ENCODE measurements at regions not wholly inside any gene's neighbourhood (a gene's known extent, or its start where the extent isn't known, plus 50 kb on each side); places are given as distances from the start of the nearest gene placed in this dataset.

DNA sequence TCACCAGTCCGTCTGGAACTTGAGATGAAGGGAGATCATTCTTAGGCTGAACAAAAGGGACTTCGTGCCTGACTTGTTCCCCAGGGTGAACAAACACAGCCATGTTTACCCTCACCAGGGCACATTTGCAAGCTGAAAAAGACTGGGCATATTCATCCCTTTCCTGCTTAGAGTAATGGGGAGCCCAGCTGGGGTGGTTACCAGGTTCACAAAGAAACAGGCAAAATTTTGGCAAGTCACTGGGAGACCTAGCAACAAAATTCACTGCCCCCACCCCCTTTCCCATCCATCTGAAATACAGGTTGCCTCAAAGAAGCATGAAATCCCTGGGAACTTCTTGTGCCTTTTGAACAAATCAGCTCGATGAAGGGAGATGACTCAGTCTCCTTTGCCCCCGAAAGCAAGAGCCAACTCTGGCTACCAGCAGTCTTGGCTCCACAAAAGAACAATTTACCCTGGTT, 775.0 kb downstream of the SQOR start:
- H3K36me3 ChIP-seq (ENCODE audit: insufficient read depth, low read length), result no peaks in the 10 kb centered on the region
- no peak for TF ChIP-seq EZH2 (IDR thresholded peaks at IDR 0.05; ENCODE audit: borderline replicate concordance, low read length)
- TF ChIP-seq, protein P1, sequence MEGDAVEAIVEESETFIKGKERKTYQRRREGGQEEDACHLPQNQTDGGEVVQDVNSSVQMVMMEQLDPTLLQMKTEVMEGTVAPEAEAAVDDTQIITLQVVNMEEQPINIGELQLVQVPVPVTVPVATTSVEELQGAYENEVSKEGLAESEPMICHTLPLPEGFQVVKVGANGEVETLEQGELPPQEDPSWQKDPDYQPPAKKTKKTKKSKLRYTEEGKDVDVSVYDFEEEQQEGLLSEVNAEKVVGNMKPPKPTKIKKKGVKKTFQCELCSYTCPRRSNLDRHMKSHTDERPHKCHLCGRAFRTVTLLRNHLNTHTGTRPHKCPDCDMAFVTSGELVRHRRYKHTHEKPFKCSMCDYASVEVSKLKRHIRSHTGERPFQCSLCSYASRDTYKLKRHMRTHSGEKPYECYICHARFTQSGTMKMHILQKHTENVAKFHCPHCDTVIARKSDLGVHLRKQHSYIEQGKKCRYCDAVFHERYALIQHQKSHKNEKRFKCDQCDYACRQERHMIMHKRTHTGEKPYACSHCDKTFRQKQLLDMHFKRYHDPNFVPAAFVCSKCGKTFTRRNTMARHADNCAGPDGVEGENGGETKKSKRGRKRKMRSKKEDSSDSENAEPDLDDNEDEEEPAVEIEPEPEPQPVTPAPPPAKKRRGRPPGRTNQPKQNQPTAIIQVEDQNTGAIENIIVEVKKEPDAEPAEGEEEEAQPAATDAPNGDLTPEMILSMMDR (IDR thresholded peaks at IDR 0.05; ENCODE audit: low read length), result no peak
- H2AFZ ChIP-seq (ENCODE audit: low read length), result no peak overlapping the region
- H3K9me2 ChIP-seq (ENCODE audit: low read depth, low read length), result no peaks in the 10 kb centered on the region
- no peak overlapping the region for H3K27ac ChIP-seq (ENCODE audit: low read depth, low read length, poor library complexity, severe bottlenecking)
- no peaks in the 10 kb centered on the region for H3K4me1 ChIP-seq (ENCODE audit: insufficient read depth, low read length, severe bottlenecking)
- H3K27me3 ChIP-seq (ENCODE audit: insufficient read depth, low read length), result no peaks in the 10 kb centered on the region
- no peak overlapping the region for H3K4me2 ChIP-seq (ENCODE audit: low read length)
- no peak overlapping the region for H3K4me3 ChIP-seq (ENCODE audit: low read depth, low read length, poor library complexity, severe bottlenecking)
- H3F3A ChIP-seq (ENCODE audit: insufficient read depth, low read length), result no peaks in the 10 kb centered on the region
- H3K9ac ChIP-seq (ENCODE audit: low read length), result no peak overlapping the region
- H3K79me2 ChIP-seq (ENCODE audit: insufficient read depth, low read length), result no peaks in the 10 kb centered on the region
- H3K9me3 ChIP-seq (ENCODE audit: low read length), result no peaks in the 10 kb centered on the region
- no peaks in the 10 kb centered on the region for H4K20me1 ChIP-seq (ENCODE audit: insufficient read depth, low read length)

DNA sequence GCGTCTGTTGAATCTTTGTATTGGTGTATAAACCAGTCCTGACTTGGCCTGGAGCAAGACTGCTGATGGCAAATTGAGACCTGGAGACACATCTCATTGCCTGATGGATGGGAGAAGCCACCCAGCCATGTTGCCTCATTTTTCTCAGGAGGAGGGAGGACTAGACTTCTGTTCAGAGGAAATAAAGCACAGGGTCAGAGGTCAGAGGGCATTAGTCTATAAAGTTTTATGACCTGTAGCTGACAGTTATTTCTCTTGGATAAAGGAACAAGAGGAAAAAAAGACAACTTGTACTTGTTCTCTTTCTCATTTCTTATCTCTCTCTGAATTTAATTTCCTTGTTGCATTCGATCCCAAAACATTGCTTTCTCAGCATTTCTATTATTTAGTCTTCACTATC, 775.9 kb downstream of the SQOR start:
- TF ChIP-seq, protein P1 (IDR thresholded peaks at IDR 0.05; ENCODE audit: low read length), result no peak
- no peak for TF ChIP-seq EZH2 (IDR thresholded peaks at IDR 0.05; ENCODE audit: borderline replicate concordance, low read length)
- Histone ChIP-seq H3K4me1 (ENCODE audit: insufficient read depth, low read length, severe bottlenecking) (no peaks in the 10 kb centered on the region), H2AFZ (ENCODE audit: low read length) (no peak overlapping the region), H3K4me2 (ENCODE audit: low read length) (no peak overlapping the region), H3K27ac (ENCODE audit: low read depth, low read length, poor library complexity, severe bottlenecking) (no peak overlapping the region), H4K20me1 (ENCODE audit: insufficient read depth, low read length) (no peaks in the 10 kb centered on the region), H3K9me3 (ENCODE audit: low read length) (no peaks in the 10 kb centered on the region), H3F3A (ENCODE audit: insufficient read depth, low read length) (no peaks in the 10 kb centered on the region), H3K9me2 (ENCODE audit: low read depth, low read length) (no peaks in the 10 kb centered on the region), H3K4me3 (ENCODE audit: low read depth, low read length, poor library complexity, severe bottlenecking) (no peak overlapping the region), H3K36me3 (ENCODE audit: insufficient read depth, low read length) (no peaks in the 10 kb centered on the region), H3K9ac (ENCODE audit: low read length) (no peak overlapping the region), H3K27me3 (ENCODE audit: insufficient read depth, low read length) (no peaks in the 10 kb centered on the region), H3K79me2 (ENCODE audit: insufficient read depth, low read length) (no peaks in the 10 kb centered on the region)

GRCh38 chr15:46411900-46412299, 777.1 kb downstream of the SQOR start:
- no peak overlapping the region for H3K4me3 ChIP-seq (ENCODE audit: low read depth, low read length, poor library complexity, severe bottlenecking)
- H3K9me3 ChIP-seq (ENCODE audit: low read length), result no peaks in the 10 kb centered on the region
- H3K4me2 ChIP-seq (ENCODE audit: low read length), result no peak overlapping the region
- no peaks in the 10 kb centered on the region for H3K36me3 ChIP-seq (ENCODE audit: insufficient read depth, low read length)
- H4K20me1 ChIP-seq (ENCODE audit: insufficient read depth, low read length), result no peaks in the 10 kb centered on the region
- H3K4me1 ChIP-seq (ENCODE audit: insufficient read depth, low read length, severe bottlenecking), result no peaks in the 10 kb centered on the region
- no peaks in the 10 kb centered on the region for H3K27me3 ChIP-seq (ENCODE audit: insufficient read depth, low read length)
- H2AFZ ChIP-seq (ENCODE audit: low read length), result no peak overlapping the region
- no peak overlapping the region for H3K9ac ChIP-seq (ENCODE audit: low read length)
- H3K9me2 ChIP-seq (ENCODE audit: low read depth, low read length), result no peaks in the 10 kb centered on the region
- no peak for TF ChIP-seq EZH2 (IDR thresholded peaks at IDR 0.05; ENCODE audit: borderline replicate concordance, low read length)
- TF ChIP-seq, protein P1 (IDR thresholded peaks at IDR 0.05; ENCODE audit: low read length), result no peak
- H3F3A ChIP-seq (ENCODE audit: insufficient read depth, low read length), result no peaks in the 10 kb centered on the region
- no peak overlapping the region for H3K27ac ChIP-seq (ENCODE audit: low read depth, low read length, poor library complexity, severe bottlenecking)
- H3K79me2 ChIP-seq (ENCODE audit: insufficient read depth, low read length), result no peaks in the 10 kb centered on the region
